Thyroid gland (tissue), 4 donors: ENCODE measurements at regions not wholly inside any gene's neighbourhood (a gene's known extent, or its start where the extent isn't known, plus 50 kb on each side); places are given as distances from the start of the nearest gene placed in this dataset.

Source experiments
- DNase-seq, 2 donors: peaks; one replicate each; pipeline ENCODE4 v3.0.0-alpha.2; 2019
- H3K27ac ChIP-seq, 3 donors: fragments of 200-600 bp; sonication (generic); 1 replicate in 2 of 3; 2 replicates in 1 of 3; pipeline ENCODE4 v1.5.1; 2016 to 2019; ENCODE audit warnings: mild to moderate bottlenecking in 1 of 3, moderate library complexity in 1 of 3
- H3K27me3 ChIP-seq: fragments of 200-600 bp; sonication (generic); one replicate; pipeline ENCODE4 v1.5.1; 2019
- H3K36me3 ChIP-seq, 2 donors: fragments of 200-600 bp; sonication (generic); one replicate each; pipeline ENCODE4 v1.5.1; 2016 to 2019
- H3K4me1 ChIP-seq, 2 donors: fragments of 200-600 bp; sonication (generic); one replicate each; pipeline ENCODE4 v1.5.1; 2017 to 2019
- H3K4me3 ChIP-seq, 3 donors: fragments of 200-600 bp; sonication (generic); replicated peaks in 1 of 3; 1 replicate in 2 of 3; 2 replicates in 1 of 3; pipeline ENCODE4 v1.5.1; 2016; ENCODE audit warnings: mild to moderate bottlenecking in 1 of 3
- H3K9me3 ChIP-seq: fragments of 200-600 bp; sonication (generic); one replicate; pipeline ENCODE4 v1.5.1; 2017
- CTCF ChIP-seq, 6 experiments: fragments of 200-600 bp in 3 of 6; fragments of 450-650 bp in 3 of 6; sonication (generic) in 3 of 6; IDR thresholded peaks; one replicate each; pipeline ENCODE4 v1.5.1; 2016 to 2019; ENCODE audit warnings: antibody characterized with exemption in 6 of 6, mild to moderate bottlenecking in 2 of 6, inconsistent platforms in 1 of 6, moderate library complexity in 1 of 6
- POLR2A ChIP-seq, 2 donors: fragments of 450-650 bp; IDR thresholded peaks; one replicate each; pipeline ENCODE4 v1.6.1; 2017; ENCODE audit warnings: antibody characterized with exemption in 2 of 2, mild to moderate bottlenecking in 2 of 2, moderate library complexity in 1 of 2
- WGBS, 2 donors: methylation state at CpG; one replicate each; pipeline ENCODE4 v1.1.5; 2017; 5-methylcytosine and 5-hydroxymethylcytosine counted together
- intact Hi-C: fragments of 100-400 bp; cut with DNase I; formaldehyde crosslinking; loops from one replicate; pipeline ENCODE4 v1.15.1; 2023

- Histone ChIP-seq H3K9me3 (no peaks in the 10 kb centered on the region), H3K36me3 (no peaks in the 10 kb centered on the region), H3K27me3 (no peaks in the 10 kb centered on the region), H3K4me1 (peaks cover 12 to 20% of the 10 kb centered on the region in 2 donors), H3K27ac (no peak overlapping the region), H3K4me3 (no peak overlapping the region)
- WGBS, 2 donors, result 69 to 74% methylated on average over 14 of the region's 14 CpGs
- TF ChIP-seq CTCF (IDR thresholded peaks at IDR 0.05) (no peak), POLR2A (IDR thresholded peaks at IDR 0.05) (no peak)
- no peak for DNase-seq
- intact Hi-C loops, result no loop called here
Measured at GRCh38 chr12:116436561-116437249, 122.5 kb upstream of the MAP1LC3B2 start.

GRCh38 chr12:116441292-116441691, 117.9 kb upstream of the MAP1LC3B2 start:
- DNase-seq, result peak; percentile 39 to 42
- H3K27ac ChIP-seq, result no peak overlapping the region
- no peaks in the 10 kb centered on the region for H3K9me3 ChIP-seq
- TF ChIP-seq CTCF (IDR thresholded peaks at IDR 0.05), result no peak
- TF ChIP-seq POLR2A (IDR thresholded peaks at IDR 0.05), result no peak
- intact Hi-C loops, result no loop called here
- H3K27me3 ChIP-seq, result no peaks in the 10 kb centered on the region
- H3K4me3 ChIP-seq, result no peak overlapping the region
- whole genome bisulfite sequencing, 2 donors, result 46 to 52% methylated on average over 4 of the region's 4 CpGs
- H3K4me1 ChIP-seq, result no peaks in the 10 kb centered on the region
- no peaks in the 10 kb centered on the region for H3K36me3 ChIP-seq

- Histone ChIP-seq H3K9me3 (no peaks in the 10 kb centered on the region), H3K27ac (no peak overlapping the region), H3K27me3 (no peaks in the 10 kb centered on the region), H3K36me3 (no peaks in the 10 kb centered on the region), H3K4me1 (no peaks in the 10 kb centered on the region), H3K4me3 (no peak overlapping the region)
- intact Hi-C loops, result no loop called here
- no peak for DNase-seq
- no peak for TF ChIP-seq CTCF (IDR thresholded peaks at IDR 0.05)
- TF ChIP-seq POLR2A (IDR thresholded peaks at IDR 0.05), result no peak
- WGBS, 2 donors, result 90 to 100% methylated on average over 3 of the region's 3 CpGs
Measured at GRCh38 chr12:116442304-116442703, 116.9 kb upstream of the MAP1LC3B2 start.

- intact Hi-C loops, result no loop called here
- no peak for DNase-seq
- no peaks in the 10 kb centered on the region for H3K36me3 ChIP-seq
- no peak for TF ChIP-seq POLR2A (IDR thresholded peaks at IDR 0.05)
- no peak for TF ChIP-seq CTCF (IDR thresholded peaks at IDR 0.05)
- WGBS, 2 donors, result 70 to 93% methylated on average over 3 of the region's 3 CpGs
- no peaks in the 10 kb centered on the region for H3K27me3 ChIP-seq
- H3K4me1 ChIP-seq, result no peaks in the 10 kb centered on the region
- H3K4me3 ChIP-seq, result no peak overlapping the region
- H3K9me3 ChIP-seq, result no peaks in the 10 kb centered on the region
- H3K27ac ChIP-seq, result no peak overlapping the region
Measured at GRCh38 chr12:116442946-116443345, 116.2 kb upstream of the MAP1LC3B2 start.

GRCh38 chr12:116443821-116444589, 115.2 kb upstream of the MAP1LC3B2 start:
- H3K27me3 ChIP-seq, result no peaks in the 10 kb centered on the region
- H3K9me3 ChIP-seq, result no peaks in the 10 kb centered on the region
- no peaks in the 10 kb centered on the region for H3K36me3 ChIP-seq
- H3K27ac ChIP-seq, result no peak overlapping the region
- no peak for DNase-seq
- no peak overlapping the region for H3K4me3 ChIP-seq
- no peaks in the 10 kb centered on the region for H3K4me1 ChIP-seq
- no peak for TF ChIP-seq CTCF (IDR thresholded peaks at IDR 0.05)
- TF ChIP-seq POLR2A (IDR thresholded peaks at IDR 0.05), result no peak
- intact Hi-C loops, result no loop called here
- WGBS, 2 donors, result 88 to 90% methylated on average over 16 of the region's 16 CpGs
